ENCODE measurements at regions not wholly inside any gene's neighbourhood (a gene's known extent, or its start where the extent isn't known, plus 50 kb on each side); places are given as distances from the start of the nearest gene placed in this dataset.

DNA sequence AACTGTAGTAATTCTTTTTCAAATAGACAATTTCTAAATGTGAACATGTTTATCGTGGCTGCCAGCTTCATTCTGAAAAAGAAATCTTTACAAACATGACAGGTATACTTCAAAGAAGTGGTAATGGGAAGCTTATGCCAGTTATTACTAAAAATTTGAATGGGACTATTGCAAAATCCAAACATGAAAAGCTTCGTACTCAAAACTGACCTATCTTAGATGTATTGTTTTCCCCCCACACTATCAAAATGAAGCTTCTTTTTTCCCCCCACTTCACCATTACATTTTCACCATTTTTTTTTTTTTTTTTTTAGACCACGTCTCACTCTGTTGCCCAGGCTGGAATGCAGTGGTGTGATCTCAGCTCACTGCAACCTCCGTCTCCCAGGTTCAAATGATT, 50.4 kb upstream of the SERTAD2 start:
- TF ChIP-seq, protein P1, sequence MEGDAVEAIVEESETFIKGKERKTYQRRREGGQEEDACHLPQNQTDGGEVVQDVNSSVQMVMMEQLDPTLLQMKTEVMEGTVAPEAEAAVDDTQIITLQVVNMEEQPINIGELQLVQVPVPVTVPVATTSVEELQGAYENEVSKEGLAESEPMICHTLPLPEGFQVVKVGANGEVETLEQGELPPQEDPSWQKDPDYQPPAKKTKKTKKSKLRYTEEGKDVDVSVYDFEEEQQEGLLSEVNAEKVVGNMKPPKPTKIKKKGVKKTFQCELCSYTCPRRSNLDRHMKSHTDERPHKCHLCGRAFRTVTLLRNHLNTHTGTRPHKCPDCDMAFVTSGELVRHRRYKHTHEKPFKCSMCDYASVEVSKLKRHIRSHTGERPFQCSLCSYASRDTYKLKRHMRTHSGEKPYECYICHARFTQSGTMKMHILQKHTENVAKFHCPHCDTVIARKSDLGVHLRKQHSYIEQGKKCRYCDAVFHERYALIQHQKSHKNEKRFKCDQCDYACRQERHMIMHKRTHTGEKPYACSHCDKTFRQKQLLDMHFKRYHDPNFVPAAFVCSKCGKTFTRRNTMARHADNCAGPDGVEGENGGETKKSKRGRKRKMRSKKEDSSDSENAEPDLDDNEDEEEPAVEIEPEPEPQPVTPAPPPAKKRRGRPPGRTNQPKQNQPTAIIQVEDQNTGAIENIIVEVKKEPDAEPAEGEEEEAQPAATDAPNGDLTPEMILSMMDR (IDR thresholded peaks at IDR 0.05; ENCODE audit: low read depth, low read length): no peak

DNA sequence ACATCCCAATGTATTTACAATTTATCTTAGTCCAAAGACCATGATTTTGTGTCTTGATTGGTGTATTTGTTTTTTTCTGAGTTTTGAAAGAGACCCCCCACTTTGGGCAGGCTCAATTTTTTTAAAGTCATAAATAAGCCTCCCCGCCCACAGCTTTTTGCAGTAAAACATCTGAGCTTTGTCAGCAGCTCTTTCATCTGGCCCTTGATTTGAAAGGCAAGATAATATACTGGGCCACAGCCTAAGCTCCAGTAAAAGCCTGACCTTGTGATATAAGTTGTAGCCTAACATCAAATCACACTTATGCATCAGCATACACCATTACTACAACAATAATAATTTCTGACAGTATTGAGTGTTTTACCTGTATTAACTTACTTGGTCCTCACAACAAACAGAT, 51.3 kb upstream of the SERTAD2 start:
- DNase-seq (ENCODE audit: extremely low read depth, low read depth): no peak
- TF ChIP-seq, protein P1 (IDR thresholded peaks at IDR 0.05; ENCODE audit: low read depth, low read length): no peak

More for the DNA sequence above, 50.4 kb upstream of the SERTAD2 start:
- no peak for DNase-seq (ENCODE audit: extremely low read depth, low read depth)

DNA sequence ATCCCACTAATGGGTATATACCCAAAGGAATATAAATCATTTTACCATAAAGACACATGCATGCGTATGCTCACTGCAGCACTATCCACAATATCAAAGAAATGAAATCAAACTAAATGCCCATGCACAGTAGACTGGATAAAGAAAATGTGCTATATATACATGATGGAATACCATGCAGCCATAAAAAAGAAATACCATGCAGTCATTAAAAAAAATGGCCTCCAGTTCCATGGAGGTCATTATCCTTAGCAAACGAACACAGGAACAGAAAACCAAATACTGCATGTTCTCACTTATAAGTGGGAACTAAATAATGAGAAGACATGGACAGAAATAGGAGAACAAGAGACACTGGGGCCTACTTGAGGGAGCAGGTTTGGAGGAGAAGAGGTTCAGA, 53.6 kb upstream of the SERTAD2 start:
- DNase-seq (ENCODE audit: extremely low read depth, low read depth): no peak
- TF ChIP-seq, protein P1 (IDR thresholded peaks at IDR 0.05; ENCODE audit: low read depth, low read length): no peak

DNA sequence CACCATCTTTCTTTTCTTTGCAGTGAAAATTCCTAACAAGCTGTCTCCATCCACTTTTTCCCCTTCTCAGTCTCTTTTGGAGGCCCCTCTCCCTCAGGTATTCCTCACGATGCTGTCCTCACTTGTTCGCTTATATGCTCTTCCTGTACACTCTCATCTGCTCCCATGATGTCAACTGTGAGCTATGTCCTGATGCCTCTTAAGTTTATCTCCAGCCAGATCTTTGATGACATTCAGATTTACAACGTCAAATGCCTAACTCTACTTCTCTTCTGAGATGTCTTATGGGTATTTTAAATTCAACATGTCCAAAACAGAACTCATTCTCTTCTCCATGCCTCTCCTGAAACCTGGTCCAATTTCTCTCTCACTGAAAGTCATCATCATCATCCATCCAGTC, 55.1 kb upstream of the SERTAD2 start:
- TF ChIP-seq, protein P1 (IDR thresholded peaks at IDR 0.05; ENCODE audit: low read depth, low read length): no peak

DNA sequence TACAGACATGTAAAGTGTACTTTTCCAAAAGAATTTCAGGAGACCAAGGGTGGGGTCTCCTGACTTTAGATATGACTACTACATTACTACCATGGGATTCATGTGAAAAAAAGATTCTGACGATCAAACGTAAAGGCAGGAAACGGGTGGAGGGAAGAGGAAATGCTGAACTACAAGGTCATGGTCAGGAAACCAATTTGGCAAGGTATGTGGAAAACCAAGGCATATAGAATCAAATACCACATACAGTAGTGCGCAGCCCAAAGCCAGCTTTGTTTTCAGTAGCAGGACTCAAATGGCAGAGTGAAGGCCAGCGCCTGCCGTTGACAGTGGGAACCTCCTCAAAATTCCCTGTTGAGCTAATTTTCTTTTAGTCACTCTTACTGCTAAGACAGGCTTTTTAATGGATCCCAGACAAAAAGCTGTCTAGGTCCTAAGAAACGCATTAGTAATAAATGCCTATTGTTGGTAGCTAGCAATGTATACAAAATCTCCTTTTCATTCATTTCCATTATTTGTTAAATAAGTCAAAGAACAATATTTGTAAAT, 57.6 kb upstream of the SERTAD2 start:
- DNase-seq (ENCODE audit: extremely low read depth, low read depth): no peak

More for the DNA sequence above, 55.1 kb upstream of the SERTAD2 start:
- DNase-seq (ENCODE audit: extremely low read depth, low read depth): no peak

DNA sequence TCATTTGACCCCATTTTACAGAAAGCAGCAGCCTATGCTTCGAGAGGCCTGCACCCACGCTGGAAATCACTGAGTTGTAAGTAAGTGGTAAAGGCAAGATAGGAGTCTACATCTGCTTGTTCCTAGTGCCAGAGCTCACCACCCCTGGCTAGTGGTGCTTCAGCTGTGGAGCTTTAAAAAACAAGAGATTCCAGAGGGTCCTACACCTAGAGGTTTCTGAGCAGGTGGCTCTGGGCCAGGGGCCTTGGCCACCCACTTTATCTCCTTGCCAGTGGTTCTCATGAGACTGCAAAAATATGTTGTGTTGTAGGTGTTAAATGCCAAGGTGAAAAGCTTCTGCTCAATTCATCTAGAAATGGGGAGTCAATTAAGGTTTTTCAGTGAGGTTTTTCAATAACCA, 60.0 kb upstream of the SERTAD2 start:
- no peak for DNase-seq (ENCODE audit: extremely low read depth, low read depth)
- TF ChIP-seq, protein P1 (IDR thresholded peaks at IDR 0.05; ENCODE audit: low read depth, low read length): no peak

More for the DNA sequence above, 57.6 kb upstream of the SERTAD2 start:
- TF ChIP-seq, protein P1 (IDR thresholded peaks at IDR 0.05; ENCODE audit: low read depth, low read length): no peak

DNA sequence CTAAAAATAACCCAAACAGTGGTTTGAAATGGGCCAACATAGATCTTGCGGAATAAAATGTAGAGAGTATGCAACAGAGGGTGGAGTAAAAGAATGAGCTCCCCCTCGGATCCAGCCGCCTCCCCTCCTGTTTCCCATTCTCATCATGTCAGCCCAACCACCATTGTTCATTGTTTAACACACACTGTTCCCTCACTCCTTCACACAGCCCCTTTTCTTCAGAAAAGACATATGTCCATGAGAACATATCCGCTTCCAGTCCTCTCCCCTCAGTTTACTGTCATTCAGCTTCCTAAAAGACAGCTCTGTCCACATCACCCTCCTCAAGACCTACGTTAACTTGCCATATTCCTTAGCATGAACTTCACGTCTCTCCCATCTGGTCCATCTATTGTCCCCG, 62.9 kb upstream of the SERTAD2 start:
- no peak for DNase-seq (ENCODE audit: extremely low read depth, low read depth)
- TF ChIP-seq, protein P1 (IDR thresholded peaks at IDR 0.05; ENCODE audit: low read depth, low read length): no peak

Data from AG09319 (cell line).